HEK293T (cell line): ENCODE measurements at regions not wholly inside any gene's neighbourhood (a gene's known extent, or its start where the extent isn't known, plus 50 kb on each side); places are given as distances from the start of the nearest gene placed in this dataset.

Source experiments
- CTCF ChIA-PET: fragments of 350-600 bp; formaldehyde crosslinking; extraction: SDS; loops from one replicate; lab custom pipeline; 2021; ENCODE audit warnings: antibody characterized with exemption, inconsistent platforms; lab: Yijun Ruan, JAX
- POLR2A ChIA-PET: fragments of 350-600 bp; formaldehyde crosslinking; extraction: SDS; loops from one replicate; lab custom pipeline; 2020; ENCODE audit warnings: antibody characterized with exemption, inconsistent platforms; lab: Yijun Ruan, JAX
- DNase-seq: peaks from one replicate; pipeline ENCODE4 v3.0.0; 2012; ENCODE audit warnings: mixed read lengths; ENCODE audit errors: extremely low spot score
- ARNT ChIP-seq: fragments of 450-650 bp; IDR thresholded peaks from 2 replicates; pipeline ENCODE4 v1.6.1; 2017; ENCODE audit warnings: mild to moderate bottlenecking
- BHLHE40 ChIP-seq: fragments of 450-650 bp; IDR thresholded peaks from 2 replicates; pipeline ENCODE4 v1.6.1; 2016; ENCODE audit warnings: mild to moderate bottlenecking, moderate library complexity, borderline replicate concordance
- CTBP1 ChIP-seq: fragments of 450-650 bp; IDR thresholded peaks from 2 replicates; pipeline ENCODE4 v1.6.1; 2016; ENCODE audit warnings: borderline replicate concordance
- ELF4 ChIP-seq: fragments of 450-650 bp; IDR thresholded peaks from 2 replicates; pipeline ENCODE4 v1.6.1; 2017; ENCODE audit warnings: antibody characterized with exemption
- FOXA1 ChIP-seq: fragments of 450-650 bp; IDR thresholded peaks from 2 replicates; pipeline ENCODE4 v1.6.1; 2016; ENCODE audit warnings: mild to moderate bottlenecking
- FOXK2 ChIP-seq: fragments of 450-650 bp; IDR thresholded peaks from 2 replicates; pipeline ENCODE4 v1.6.1; 2016; ENCODE audit warnings: mild to moderate bottlenecking
- FOXM1 ChIP-seq: fragments of 450-650 bp; IDR thresholded peaks from 2 replicates; pipeline ENCODE4 v1.6.1; 2017; ENCODE audit warnings: mild to moderate bottlenecking, borderline replicate concordance
- HDGF ChIP-seq: fragments of 450-650 bp; IDR thresholded peaks from 2 replicates; pipeline ENCODE4 v1.6.1; 2017; ENCODE audit warnings: antibody characterized with exemption, borderline replicate concordance
- L3MBTL2 ChIP-seq: fragments of 450-650 bp; conservative IDR thresholded peaks from 2 replicates; pipeline ENCODE4 v1.6.1; 2016; ENCODE audit warnings: mild to moderate bottlenecking
- LEF1 ChIP-seq: fragments of 450-650 bp; IDR thresholded peaks from 2 replicates; pipeline ENCODE4 v1.6.1; 2017; ENCODE audit warnings: mild to moderate bottlenecking, borderline replicate concordance
- NFRKB ChIP-seq: fragments of 450-650 bp; IDR thresholded peaks from 2 replicates; pipeline ENCODE4 v1.6.1; 2016; ENCODE audit warnings: mild to moderate bottlenecking, moderate library complexity
- PKNOX1 ChIP-seq: fragments of 450-650 bp; IDR thresholded peaks from 2 replicates; pipeline ENCODE4 v1.6.1; 2016
- SP1 ChIP-seq: fragments of 450-650 bp; IDR thresholded peaks from 2 replicates; pipeline ENCODE4 v1.6.1; 2017
- SUZ12 ChIP-seq: fragments of 450-650 bp; IDR thresholded peaks from 2 replicates; pipeline ENCODE4 v1.6.1; 2016; ENCODE audit warnings: mild to moderate bottlenecking
- TARDBP ChIP-seq: fragments of 450-650 bp; IDR thresholded peaks from 2 replicates; pipeline ENCODE4 v1.6.1; 2016
- ZNF384 ChIP-seq: fragments of 450-650 bp; IDR thresholded peaks from 2 replicates; pipeline ENCODE4 v1.6.1; 2016

DNA sequence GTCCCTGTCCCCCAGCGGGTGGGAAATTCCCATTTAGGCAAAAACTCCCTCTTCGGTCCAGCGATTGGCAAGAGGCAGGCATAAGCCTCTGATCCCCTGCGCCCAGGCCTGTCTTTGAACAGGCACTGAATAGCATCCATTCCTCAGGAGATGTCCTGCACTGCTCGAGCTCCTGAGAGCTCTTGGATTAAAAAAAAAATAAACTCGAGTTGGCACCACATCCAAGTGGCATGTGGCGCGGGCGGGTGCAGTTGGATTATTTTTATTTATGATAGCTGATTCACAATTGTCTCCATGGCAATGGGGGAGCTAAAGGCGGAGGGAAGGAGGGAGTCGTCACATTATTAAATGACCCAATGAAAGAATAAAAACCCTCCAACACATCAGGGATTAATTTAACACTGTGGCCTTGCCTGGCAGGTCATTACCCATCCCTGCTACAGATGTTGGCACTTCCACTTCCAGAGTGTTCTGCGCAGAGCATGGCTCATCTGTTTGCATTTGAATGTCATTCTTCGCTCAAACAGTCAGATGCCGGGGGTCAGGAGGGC, 207.2 kb downstream of the AACS start:
- POLR2A ChIA-PET = no interaction called here
- TF ChIP-seq ZNF384 (no peak), ELF4 (no peak), ARNT (no peak), FOXK2 (no peak), BHLHE40 (no peak), CTBP1 (no peak), NFRKB (no peak), SUZ12 (no peak), L3MBTL2 (no peak), HDGF (no peak), FOXA1 (no peak), SP1 (no peak), TARDBP (no peak), PKNOX1 (no peak), FOXM1 (no peak), LEF1 (no peak)

GRCh38 chr12:125276567-125276966, 211.3 kb downstream of the AACS start:
- POLR2A ChIA-PET = no interaction called here
- TF ChIP-seq SUZ12 (no peak), CTBP1 (no peak), FOXA1 (no peak), HDGF (no peak), LEF1 (no peak), NFRKB (no peak), FOXM1 (no peak), TARDBP (no peak), ARNT (no peak), FOXK2 (no peak), SP1 (no peak), PKNOX1 (no peak), L3MBTL2 (no peak), BHLHE40 (no peak), ZNF384 (no peak), ELF4 (no peak)
- DNase-seq = no peak
- CTCF ChIA-PET = no interaction called here

More for the DNA sequence above, 207.2 kb downstream of the AACS start:
- CTCF ChIA-PET = no interaction called here
- no peak for DNase-seq

DNA sequence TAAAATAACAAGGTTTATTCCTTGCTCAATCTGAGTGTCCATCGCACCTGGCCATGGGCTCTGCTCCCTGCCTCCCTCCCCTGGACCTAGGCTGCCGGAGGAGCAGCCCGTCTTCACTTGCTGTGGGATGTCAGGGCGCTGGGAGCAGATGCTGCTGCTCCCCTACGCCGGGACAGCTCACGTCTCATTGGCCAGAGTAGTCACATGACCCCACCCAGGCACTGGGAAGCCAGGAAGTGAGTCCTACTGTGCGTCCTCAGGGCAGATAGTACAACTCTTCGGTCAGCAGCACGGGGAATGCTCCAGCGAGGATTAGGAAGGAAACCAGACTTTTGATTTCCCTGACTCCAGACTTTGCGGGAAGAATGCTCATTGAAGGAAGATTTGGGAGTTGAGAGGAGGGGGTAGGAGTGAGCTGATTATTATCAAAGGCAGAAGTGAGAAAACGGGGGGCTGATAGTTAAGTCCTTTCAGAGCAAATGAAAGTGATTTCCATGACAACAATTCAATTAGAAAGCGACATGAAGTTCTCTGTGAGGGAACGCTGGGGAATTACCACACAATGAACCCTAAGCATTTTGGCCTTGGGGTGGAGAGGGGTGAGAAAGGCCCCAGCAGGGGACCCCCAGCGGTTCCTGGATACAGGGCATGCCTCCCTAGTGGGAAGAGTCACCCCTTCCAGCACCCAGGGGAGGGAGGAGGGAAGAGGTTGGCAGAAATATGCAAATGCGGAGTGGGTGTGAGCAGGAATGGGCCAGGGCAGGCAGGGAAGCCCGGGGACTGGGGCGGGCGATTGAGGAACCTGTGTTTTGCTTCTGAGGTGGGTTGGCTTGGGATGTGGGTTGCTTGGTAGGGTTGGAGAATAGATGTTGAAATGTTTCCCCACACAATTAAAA, 215.5 kb downstream of the AACS start:
- no peak for DNase-seq
- POLR2A ChIA-PET = no interaction called here
- TF ChIP-seq BHLHE40 (no peak), ZNF384 (no peak), L3MBTL2 (no peak)
- CTCF ChIA-PET = no interaction called here

GRCh38 chr12:125282921-125283320, 217.7 kb downstream of the AACS start:
- no peak for DNase-seq
- ChIA-PET CTCF (interaction anchor here (0.6 kb wide), 1 partner anchor 99 kb away, joined by 4 read pairs; no protein-coding TSS in a partner anchor), POLR2A (no interaction called here)
- TF ChIP-seq LEF1 (no peak), ZNF384 (no peak), ARNT (no peak)

DNA sequence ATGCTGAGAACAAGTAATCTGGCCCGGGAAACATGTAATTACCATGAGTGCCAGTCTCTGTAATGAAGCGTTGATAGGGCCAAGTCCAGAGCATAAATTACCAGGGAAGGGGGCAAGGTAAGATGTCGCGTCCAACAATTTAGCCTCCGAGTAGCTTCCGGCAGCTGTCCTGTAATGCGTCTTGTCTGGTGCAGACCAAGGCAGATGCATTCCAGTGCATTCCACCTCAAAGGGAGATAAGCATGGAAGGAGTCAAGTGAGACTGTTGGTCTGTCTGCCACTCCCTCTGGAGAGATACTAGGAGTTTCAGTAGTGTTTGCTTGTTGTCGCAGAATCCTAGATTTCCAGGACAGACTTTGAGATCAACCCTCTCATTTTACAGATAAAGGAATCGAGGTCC, 218.3 kb downstream of the AACS start:
- CTCF ChIA-PET = no interaction called here
- POLR2A ChIA-PET = no interaction called here

GRCh38 chr12:125284087-125284486, 218.9 kb downstream of the AACS start:
- no peak for TF ChIP-seq BHLHE40
- no peak for TF ChIP-seq NFRKB
- TF ChIP-seq FOXM1 = no peak
- TF ChIP-seq CTBP1 = no peak
- no peak for TF ChIP-seq ZNF384
- no peak for TF ChIP-seq L3MBTL2
- TF ChIP-seq TARDBP = no peak
- TF ChIP-seq SUZ12 = no peak
- TF ChIP-seq LEF1 = no peak
- no peak for TF ChIP-seq ARNT
- TF ChIP-seq HDGF = no peak
- no peak for TF ChIP-seq PKNOX1
- no peak for TF ChIP-seq FOXK2
- ChIA-PET CTCF (no interaction called here), POLR2A (no interaction called here)
- DNase-seq = no peak

More for the DNA sequence above, 218.3 kb downstream of the AACS start:
- no peak for DNase-seq
- TF ChIP-seq ZNF384 = no peak
- TF ChIP-seq NFRKB = no peak
- no peak for TF ChIP-seq LEF1
- TF ChIP-seq TARDBP = no peak
- no peak for TF ChIP-seq L3MBTL2
- no peak for TF ChIP-seq BHLHE40
- no peak for TF ChIP-seq ARNT
- no peak for TF ChIP-seq FOXK2
- no peak for TF ChIP-seq PKNOX1
- no peak for TF ChIP-seq CTBP1
- no peak for TF ChIP-seq SUZ12
